ENCODE measurements at regions not wholly inside any gene's neighbourhood (a gene's known extent, or its start where the extent isn't known, plus 50 kb on each side); places are given as distances from the start of the nearest gene placed in this dataset.

DNA sequence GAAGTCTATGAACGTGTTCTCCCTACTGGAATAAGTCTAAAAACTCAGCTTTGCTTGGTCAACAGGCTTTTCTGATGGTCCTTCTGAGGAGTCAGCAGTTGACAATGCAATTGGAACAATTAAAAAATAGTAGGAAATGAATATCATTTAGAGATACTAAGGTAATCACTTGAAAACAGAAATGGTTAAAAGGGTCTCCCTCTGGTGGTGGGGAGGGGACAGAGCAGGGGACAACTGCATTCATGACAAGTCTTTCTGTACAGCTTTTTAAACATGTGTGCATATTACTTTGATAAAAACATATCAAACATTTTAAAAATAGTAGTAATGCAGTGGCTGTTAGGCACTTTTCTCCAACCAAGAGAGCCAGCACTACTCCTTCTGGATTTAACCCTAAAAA, 119.9 kb upstream of the FHIT start:
- DNase-seq (ENCODE audit: low read depth, low spot score), result no peak
- ChIA-PET POLR2A (no interaction called here), SMC1A (ENCODE audit: uncharacterized antibody, unreplicated experiment) (interaction anchor here (0.6 to 4.1 kb wide), 22 partner anchors 8 to 1799 kb away, joined by 3 to 24 read pairs (median 4); no protein-coding TSS in a partner anchor)

More for the DNA sequence above, 119.9 kb upstream of the FHIT start:
- Histone ChIP-seq H3K4me3 (no peak overlapping the region), H4K20me1 (ENCODE audit: control insufficient read depth, insufficient read depth) (no peaks in the 10 kb centered on the region), H3K27ac (ENCODE audit: control insufficient read depth, insufficient read depth) (no peak overlapping the region), H3K36me3 (ENCODE audit: control insufficient read depth in 2 of 2, insufficient read depth in 2 of 2, low read length in 1 of 2) (no peaks in the 10 kb centered on the region), H3K27me3 (replicated peaks in 1 of 2; ENCODE audit: control insufficient read depth in 2 of 2, insufficient read depth in 2 of 2, low read length in 1 of 2) (peaks cover 0 to 1% of the 10 kb centered on the region in 2 experiments; a peak in 1 of 4 replicates), H3K4me1 (ENCODE audit: control insufficient read depth, insufficient read depth, low read length) (no peaks in the 10 kb centered on the region), H2AFZ (ENCODE audit: control insufficient read depth, low read depth, low read length) (no peak overlapping the region), H3K79me2 (ENCODE audit: control insufficient read depth, insufficient read depth, low read length) (no peaks in the 10 kb centered on the region), H3K4me2 (ENCODE audit: control insufficient read depth, insufficient read depth) (no peak overlapping the region), H3K9ac (ENCODE audit: control insufficient read depth, insufficient read depth, low read length) (no peak overlapping the region), H3K9me3 (replicated peaks; ENCODE audit: control insufficient read depth, insufficient read depth, low read length) (no peaks in the 10 kb centered on the region)
- WGBS (ENCODE audit: insufficient coverage, insufficient replicate concordance, low lambda C conversion rate, missing lambda C conversion rate), result 0% methylated on average over 1 of the region's 1 CpG
- ChIA-PET CTCF (interaction anchor here (0.8 to 4.7 kb wide), 19 partner anchors 9 to 1004 kb away, joined by 3 to 32 read pairs (median 4); no protein-coding TSS in a partner anchor), RAD21 (ENCODE audit: unreplicated experiment) (interaction anchor here (0.6 to 1.9 kb wide), 10 partner anchors 8 to 616 kb away, joined by 3 to 15 read pairs (median 4); no protein-coding TSS in a partner anchor)
- intact Hi-C loops (cut with micrococcal nuclease; ENCODE audit: unreplicated experiment) (loop anchor here (10.0 kb wide), 2 partner anchors 786 to 1796 kb away; no protein-coding TSS in a partner anchor), in situ Hi-C loops (cut with MboI) (loop anchor here (10.0 kb wide), 2 partner anchors 616 to 1796 kb away; no protein-coding TSS in a partner anchor)
- TF ChIP-seq, protein P1, sequence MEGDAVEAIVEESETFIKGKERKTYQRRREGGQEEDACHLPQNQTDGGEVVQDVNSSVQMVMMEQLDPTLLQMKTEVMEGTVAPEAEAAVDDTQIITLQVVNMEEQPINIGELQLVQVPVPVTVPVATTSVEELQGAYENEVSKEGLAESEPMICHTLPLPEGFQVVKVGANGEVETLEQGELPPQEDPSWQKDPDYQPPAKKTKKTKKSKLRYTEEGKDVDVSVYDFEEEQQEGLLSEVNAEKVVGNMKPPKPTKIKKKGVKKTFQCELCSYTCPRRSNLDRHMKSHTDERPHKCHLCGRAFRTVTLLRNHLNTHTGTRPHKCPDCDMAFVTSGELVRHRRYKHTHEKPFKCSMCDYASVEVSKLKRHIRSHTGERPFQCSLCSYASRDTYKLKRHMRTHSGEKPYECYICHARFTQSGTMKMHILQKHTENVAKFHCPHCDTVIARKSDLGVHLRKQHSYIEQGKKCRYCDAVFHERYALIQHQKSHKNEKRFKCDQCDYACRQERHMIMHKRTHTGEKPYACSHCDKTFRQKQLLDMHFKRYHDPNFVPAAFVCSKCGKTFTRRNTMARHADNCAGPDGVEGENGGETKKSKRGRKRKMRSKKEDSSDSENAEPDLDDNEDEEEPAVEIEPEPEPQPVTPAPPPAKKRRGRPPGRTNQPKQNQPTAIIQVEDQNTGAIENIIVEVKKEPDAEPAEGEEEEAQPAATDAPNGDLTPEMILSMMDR (IDR thresholded peaks at IDR 0.05 in 2 of 3, conservative IDR thresholded peaks at IDR 0.05 in 1 of 3; ENCODE audit: control insufficient read depth in 2 of 3, extremely low read depth in 1 of 3, insufficient read depth in 1 of 3, low read depth in 3 of 3, low read length in 3 of 3), result peak; percentile 66 to 73 (median 69)
- no peak for TF ChIP-seq LARP7 (IDR thresholded peaks at IDR 0.05)
- peak; percentile 73 for TF ChIP-seq RAD21 (IDR thresholded peaks at IDR 0.05; ENCODE audit: insufficient read depth, low read depth, low read length)
- TF ChIP-seq SMC3 (IDR thresholded peaks at IDR 0.05; ENCODE audit: borderline replicate concordance, low read length), result peak; percentile 84
- TF ChIP-seq BRCA1 (IDR thresholded peaks at IDR 0.05; ENCODE audit: low read depth, low read length), result no peak
- ATAC-seq (peak; percentile 88), FAIRE-seq (no peak)
- no TSS peak for BruUV-seq (replicated peaks)
